ENCODE measurements at regions not wholly inside any gene's neighbourhood (a gene's known extent, or its start where the extent isn't known, plus 50 kb on each side); places are given as distances from the start of the nearest gene placed in this dataset.

GRCh38 chr4:1476140-1476513 lies 69.9 kb upstream of the NKX1-1 start:
- no peak for DNase-seq (ENCODE audit: low read depth)

- no peak for DNase-seq (ENCODE audit: low read depth)
These were observed 69.3 kb upstream of the NKX1-1 start for GRCh38 chr4:1475277-1476139.

GRCh38 chr4:1474126-1475090 lies 68.2 kb upstream of the NKX1-1 start:
- DNase-seq (ENCODE audit: low read depth) = no peak

GRCh38 chr4:1473718-1474117 lies 67.5 kb upstream of the NKX1-1 start:
- no peak for DNase-seq (ENCODE audit: low read depth)

- DNase-seq (ENCODE audit: low read depth) = no peak
These were observed 66.8 kb upstream of the NKX1-1 start for GRCh38 chr4:1472911-1473518.

- no peak for DNase-seq (ENCODE audit: low read depth)
These were observed 66.0 kb upstream of the NKX1-1 start for GRCh38 chr4:1472148-1472797.

GRCh38 chr4:1471443-1472147 lies 65.4 kb upstream of the NKX1-1 start:
- no peak for DNase-seq (ENCODE audit: low read depth)

- DNase-seq (ENCODE audit: low read depth) = no peak
These were observed 64.7 kb upstream of the NKX1-1 start for GRCh38 chr4:1470816-1471442.

- DNase-seq (ENCODE audit: low read depth) = no peak
These were observed 64.1 kb upstream of the NKX1-1 start for GRCh38 chr4:1470393-1470670.

- no peak for DNase-seq (ENCODE audit: low read depth)
These were observed 63.6 kb upstream of the NKX1-1 start for GRCh38 chr4:1469607-1470392.

- DNase-seq (ENCODE audit: low read depth) = no peak
These were observed 62.8 kb upstream of the NKX1-1 start for GRCh38 chr4:1469043-1469442.

GRCh38 chr4:1467581-1468458 lies 61.6 kb upstream of the NKX1-1 start:
- DNase-seq (ENCODE audit: low read depth) = no peak

- no peak for DNase-seq (ENCODE audit: low read depth)
These were observed 60.6 kb upstream of the NKX1-1 start for GRCh38 chr4:1466863-1467165.

- no peak for DNase-seq (ENCODE audit: low read depth)
These were observed 60.0 kb upstream of the NKX1-1 start for GRCh38 chr4:1466034-1466862.

- no peak for DNase-seq (ENCODE audit: low read depth)
These were observed 59.2 kb upstream of the NKX1-1 start for GRCh38 chr4:1465173-1466033.

GRCh38 chr4:1464581-1465171 lies 58.4 kb upstream of the NKX1-1 start:
- DNase-seq (ENCODE audit: low read depth) = no peak

GRCh38 chr4:1463927-1464540 lies 57.8 kb upstream of the NKX1-1 start:
- no peak for DNase-seq (ENCODE audit: low read depth)

Measured in activated T-cell treated with anti-CD3 and anti-CD28 coated beads for 1 hour (primary cell).